K562 (cell line): ENCODE measurements at regions not wholly inside any gene's neighbourhood (a gene's known extent, or its start where the extent isn't known, plus 50 kb on each side); places are given as distances from the start of the nearest gene placed in this dataset.
A peak's percentile ranks its signal among the peaks of the same experiment; 100 is the strongest.

Experiments used
- ATAC-seq: fragments of 200-7000 bp; cut with Tn5 transposase; 3 replicates; pipeline ENCODE4 v1.9.1; 2020; ENCODE audit warnings: moderate library complexity
- BruUV-seq: library from RNA; stranded (reverse); fragments of 400-500 nt; replicated peaks from 2 replicates; lab custom pipeline; 2021; lab: Mats Ljungman, UMichigan
- CTCF ChIA-PET: fragments of 300-600 bp; formaldehyde crosslinking; extraction: SDS; loops from one replicate; lab custom pipeline; 2021; ENCODE audit warnings: low intra/inter-chr PET ratio; lab: Yijun Ruan, JAX
- POLR2A ChIA-PET: fragments of 300-600, 350-650 bp; sonication (Branson Sonifier 250); formaldehyde crosslinking; extraction: SDS; loops from one replicate; lab custom pipeline; 2021; ENCODE audit warnings: antibody characterized with exemption, inconsistent platforms; lab: Yijun Ruan, JAX
- DNase-seq, 4 experiments: peaks; one replicate each; pipeline versions ENCODE4 v3.0.0 to v3.0.0-alpha.2; 2011 to 2018; ENCODE audit warnings: low spot score in 3 of 4, mixed read lengths in 3 of 4; ENCODE audit errors: extremely low read depth in 1 of 4
- FAIRE-seq: peaks from 2 replicates; lab custom pipeline; 2011; peaks lifted over from hg19 to GRCh38; lab: Jason Lieb, UNC
- H2AFZ ChIP-seq: 2 replicates; pipeline ENCODE4 v1.6.0; 2011; ENCODE audit warnings: low read depth, low read length, control low read depth, inconsistent platforms
- H3K27ac ChIP-seq: fragments of 200-600 bp; 3 replicates; pipeline ENCODE4 v1.8.0; 2011; ENCODE audit warnings: low read depth, mild to moderate bottlenecking, control low read depth, inconsistent platforms, low read length, moderate library complexity, mixed read lengths; ENCODE audit errors: extremely low read depth
- H3K27me3 ChIP-seq, 2 experiments: fragments of 300-600 bp in 1 of 2; 2 replicates in 1 of 2; 3 replicates in 1 of 2; pipeline versions ENCODE4 v1.6.0 to v1.8.0; 2011; ENCODE audit warnings: inconsistent platforms in 2 of 2, low read length in 2 of 2, mild to moderate bottlenecking in 1 of 2, mixed read lengths in 1 of 2, moderate library complexity in 1 of 2; ENCODE audit not compliant: control insufficient read depth in 2 of 2, insufficient read depth in 2 of 2
- H3K36me3 ChIP-seq: fragments of 300-600 bp; 3 replicates; pipeline ENCODE4 v1.8.0; 2011; ENCODE audit warnings: mild to moderate bottlenecking, low read length, inconsistent platforms; ENCODE audit not compliant: control insufficient read depth, insufficient read depth
- H3K4me1 ChIP-seq, 2 experiments: fragments of 200-600 bp in 1 of 2; replicated peaks in 1 of 2; 2 replicates in 1 of 2; 3 replicates in 1 of 2; pipeline versions ENCODE4 v1.5.1 to v1.8.0; 2011; ENCODE audit warnings: inconsistent platforms in 2 of 2, low read length in 2 of 2, mild to moderate bottlenecking in 1 of 2, mixed read lengths in 1 of 2, moderate library complexity in 1 of 2; ENCODE audit not compliant: control insufficient read depth in 2 of 2, insufficient read depth in 2 of 2
- H3K4me2 ChIP-seq: 2 replicates; pipeline ENCODE4 v1.6.1; 2011; ENCODE audit warnings: low read length, control low read depth, inconsistent platforms, mixed read lengths; ENCODE audit not compliant: insufficient read depth
- H3K4me3 ChIP-seq: fragments of 200-600 bp; sonication (generic), shearing (Covaris generic); 2 replicates; pipeline ENCODE4 v1.5.1; 2016; ENCODE audit warnings: control low read depth, inconsistent platforms
- H3K79me2 ChIP-seq: fragments of 200-600 bp; 3 replicates; pipeline ENCODE4 v1.8.0; 2011; ENCODE audit warnings: low read length, inconsistent platforms; ENCODE audit not compliant: control insufficient read depth, insufficient read depth
- H3K9ac ChIP-seq, 2 experiments: 2 replicates each; pipeline versions ENCODE4 v1.6.0 to v1.6.1; 2011; ENCODE audit warnings: low read depth in 2 of 2, low read length in 2 of 2, control low read depth in 1 of 2, inconsistent platforms in 1 of 2, mild to moderate bottlenecking in 1 of 2, mixed read lengths in 1 of 2; ENCODE audit not compliant: insufficient read depth in 1 of 2
- H3K9me1 ChIP-seq: one replicate; pipeline ENCODE4 v1.6.0; 2011; ENCODE audit warnings: inconsistent platforms, mild to moderate bottlenecking, low read length, moderate library complexity; ENCODE audit not compliant: control insufficient read depth, insufficient read depth
- H3K9me3 ChIP-seq: replicated peaks from 2 replicates; pipeline ENCODE4 v1.5.1; 2011; ENCODE audit warnings: low read depth, low read length, inconsistent platforms; ENCODE audit not compliant: control insufficient read depth, insufficient read depth
- H4K20me1 ChIP-seq: replicated peaks from 2 replicates; pipeline ENCODE4 v1.6.1; 2011; ENCODE audit warnings: low read length, inconsistent platforms, mixed read lengths; ENCODE audit not compliant: control insufficient read depth, insufficient read depth
- CUX1 ChIP-seq: fragments of 200-800 bp; sonication (Bioruptor generic); IDR thresholded peaks from 2 replicates; pipeline ENCODE4 v1.6.1; 2016; ENCODE audit warnings: missing genetic modification characterization, missing compliant biosample characterization
- MLLT1 ChIP-seq, 2 experiments: fragments of 450-650 bp; IDR thresholded peaks; 2 replicates each; pipeline ENCODE4 v1.6.1; 2016
- POLR2G ChIP-seq: fragments of 200-400 bp; formaldehyde crosslinking; IDR thresholded peaks from 2 replicates; pipeline ENCODE4 v1.6.1; 2017; ENCODE audit warnings: low read depth, mild to moderate bottlenecking, antibody characterized with exemption, low read length, moderate library complexity
- SIN3A ChIP-seq, 2 experiments: fragments of 150-350 bp in 1 of 2; IDR thresholded peaks; 2 replicates each; pipeline ENCODE4 v1.6.1; 2011 to 2016; ENCODE audit warnings: borderline replicate concordance in 2 of 2, low read depth in 2 of 2, low read length in 2 of 2, mild to moderate bottlenecking in 2 of 2, moderate library complexity in 2 of 2; ENCODE audit not compliant: control insufficient read depth in 1 of 2
- SMAD2 ChIP-seq: fragments of 150-350 bp; IDR thresholded peaks from 2 replicates; pipeline ENCODE4 v1.6.1; 2014; ENCODE audit warnings: low read depth, mild to moderate bottlenecking, low read length
- ZBTB33 ChIP-seq: sonication (generic); formaldehyde crosslinking; IDR thresholded peaks from 2 replicates; pipeline ENCODE4 v1.8.1; 2023; ENCODE audit warnings: mild to moderate bottlenecking, missing genetic modification reagents
- ZNF121 ChIP-seq: sonication (generic); formaldehyde crosslinking; conservative IDR thresholded peaks from 2 replicates; pipeline ENCODE4 v1.8.0; 2022; ENCODE audit warnings: missing genetic modification reagents
- WGBS: fragments of 100-300 bp; shearing (Covaris generic); methylation state at CpG from one replicate; pipeline ENCODE4 v1.1.6; 2016; ENCODE audit warnings: low coverage, mixed read lengths; ENCODE audit not compliant: insufficient coverage; ENCODE audit errors: missing lambda C conversion rate; 5-methylcytosine and 5-hydroxymethylcytosine counted together
- in situ Hi-C: fragments of 300-500 bp; cut with MboI; formaldehyde crosslinking; loops from 4 replicates; pipeline ENCODE4 v1.15.0; 2018; ENCODE audit warnings: inconsistent platforms, mixed read lengths
- intact Hi-C: fragments of 100-400 bp; cut with micrococcal nuclease; formaldehyde crosslinking; loops from 2 replicates; pipeline ENCODE4 v1.14.2; 2022

GRCh38 chr16:85544668-85545067 lies 68.5 kb upstream of the GSE1 start:
- Histone ChIP-seq H2AFZ (no peak overlapping the region), H3K27me3 (no peaks in the 10 kb centered on the region; a peak in 1 of 5 replicates), H3K9me3 (peaks cover 7% of the 10 kb centered on the region), H3K27ac (peak overlapping the region; percentile 16; the same call in 2 of the 3 replicates), H3K36me3 (peaks cover 12% of the 10 kb centered on the region; the same call in 2 of the 3 replicates), H3K9ac (peak overlapping the region in 1 of 2 experiments; percentile 79; a peak in 2 of 4 replicates), H3K9me1 (no peaks in the 10 kb centered on the region), H3K4me1 (peaks cover 35 to 55% of the 10 kb centered on the region in 2 experiments), H3K4me3 (no peak overlapping the region), H3K4me2 (no peak overlapping the region), H3K79me2 (peaks cover 56% of the 10 kb centered on the region), H4K20me1 (no peaks in the 10 kb centered on the region)
- POLR2A ChIA-PET = interaction anchor here (0.8 to 4.2 kb wide), 5 partner anchors 9 to 76 kb away, joined by 3 to 34 read pairs (median 5); no protein-coding TSS in a partner anchor
- no peak for DNase-seq
- ATAC-seq = no peak
- BruUV-seq = no TSS peak
- in situ Hi-C loops (no loop called here), intact Hi-C loops (no loop called here)
- CTCF ChIA-PET = no interaction called here
- no peak for TF ChIP-seq CUX1 (CRISPR knock-in tag)
- no peak for TF ChIP-seq MLLT1 (IDR thresholded peaks at IDR 0.05)
- no peak for TF ChIP-seq ZBTB33
- peak; percentile 47; the same call in 1 of the 2 replicates for TF ChIP-seq POLR2G
- no peak for TF ChIP-seq SMAD2
- no peak for TF ChIP-seq SIN3A (IDR thresholded peaks at IDR 0.05; ENCODE audit: borderline replicate concordance in 2 of 2, control insufficient read depth in 1 of 2, low read depth in 2 of 2, low read length in 2 of 2)
- TF ChIP-seq ZNF121 (CRISPR knock-in tag) = no peak
- 92% methylated on average over 15 of the region's 16 CpGs for WGBS
- FAIRE-seq = no peak
